Esophagus muscularis mucosa (tissue), 3 donors: ENCODE measurements at regions not wholly inside any gene's neighbourhood (a gene's known extent, or its start where the extent isn't known, plus 50 kb on each side); places are given as distances from the start of the nearest gene placed in this dataset.

Experiments used
- POLR2AphosphoS5 ChIP-seq, 2 donors: sonication (generic); formaldehyde crosslinking; IDR thresholded peaks; one replicate each; pipeline ENCODE4 v1.6.1; 2017; ENCODE audit warnings: antibody characterized with exemption in 2 of 2
- TF ChIP-seq, protein P1 (sequence below), 3 experiments: fragments of 200-600 bp in 2 of 3; fragments of 450-650 bp in 1 of 3; sonication (generic) in 2 of 3; IDR thresholded peaks; one replicate each; pipeline ENCODE4 v1.5.1; 2017 to 2019; ENCODE audit warnings: antibody characterized with exemption in 3 of 3, mild to moderate bottlenecking in 2 of 3, moderate library complexity in 1 of 3

- TF ChIP-seq, protein P1, sequence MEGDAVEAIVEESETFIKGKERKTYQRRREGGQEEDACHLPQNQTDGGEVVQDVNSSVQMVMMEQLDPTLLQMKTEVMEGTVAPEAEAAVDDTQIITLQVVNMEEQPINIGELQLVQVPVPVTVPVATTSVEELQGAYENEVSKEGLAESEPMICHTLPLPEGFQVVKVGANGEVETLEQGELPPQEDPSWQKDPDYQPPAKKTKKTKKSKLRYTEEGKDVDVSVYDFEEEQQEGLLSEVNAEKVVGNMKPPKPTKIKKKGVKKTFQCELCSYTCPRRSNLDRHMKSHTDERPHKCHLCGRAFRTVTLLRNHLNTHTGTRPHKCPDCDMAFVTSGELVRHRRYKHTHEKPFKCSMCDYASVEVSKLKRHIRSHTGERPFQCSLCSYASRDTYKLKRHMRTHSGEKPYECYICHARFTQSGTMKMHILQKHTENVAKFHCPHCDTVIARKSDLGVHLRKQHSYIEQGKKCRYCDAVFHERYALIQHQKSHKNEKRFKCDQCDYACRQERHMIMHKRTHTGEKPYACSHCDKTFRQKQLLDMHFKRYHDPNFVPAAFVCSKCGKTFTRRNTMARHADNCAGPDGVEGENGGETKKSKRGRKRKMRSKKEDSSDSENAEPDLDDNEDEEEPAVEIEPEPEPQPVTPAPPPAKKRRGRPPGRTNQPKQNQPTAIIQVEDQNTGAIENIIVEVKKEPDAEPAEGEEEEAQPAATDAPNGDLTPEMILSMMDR (IDR thresholded peaks at IDR 0.05) = no peak
- no peak for TF ChIP-seq POLR2AphosphoS5 (IDR thresholded peaks at IDR 0.05)
Measured at GRCh38 chr7:125025620-125026019, 96.0 kb upstream of the POT1 start.
